ENCODE measurements at regions not wholly inside any gene's neighbourhood (a gene's known extent, or its start where the extent isn't known, plus 50 kb on each side); places are given as distances from the start of the nearest gene placed in this dataset.

DNA sequence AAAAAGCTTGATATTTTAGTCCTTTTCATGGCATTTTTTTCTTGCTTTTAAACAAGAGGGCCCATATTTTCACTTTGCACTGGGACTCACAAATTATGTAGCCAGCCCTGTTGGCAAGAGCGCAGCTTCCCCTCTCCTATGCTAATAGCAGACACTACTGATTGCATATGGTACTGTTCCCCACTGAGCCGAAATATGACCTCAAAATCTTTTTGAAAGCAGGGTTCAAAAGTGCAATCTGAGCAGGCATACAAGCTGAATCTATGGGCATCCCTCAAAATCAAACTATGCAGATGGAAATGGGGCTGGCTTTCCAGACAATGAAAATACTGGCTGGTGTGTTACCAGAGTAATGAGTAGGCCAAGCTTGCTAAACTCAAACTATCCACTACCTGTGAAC lies 225.2 kb upstream of the SETMAR start:
- DNase-seq: no peak
- H3K9ac ChIP-seq: no peak overlapping the region
- no peaks in the 10 kb centered on the region for H4K20me1 ChIP-seq (ENCODE audit: insufficient read depth)
- no peaks in the 10 kb centered on the region for H3K27me3 ChIP-seq (ENCODE audit: insufficient read depth)
- ChIA-PET CTCF (no interaction called here), POLR2A (no interaction called here)
- no peaks in the 10 kb centered on the region for H3K36me3 ChIP-seq (replicated peaks in 1 of 2; ENCODE audit: control insufficient read depth in 1 of 2, insufficient read depth in 2 of 2, low read length in 1 of 2)
- H3K4me1 ChIP-seq (ENCODE audit: control insufficient read depth in 1 of 2, insufficient read depth in 2 of 2, low read depth in 1 of 2, low read length in 1 of 2): no peaks in the 10 kb centered on the region
- 17% methylated on average over 2 of the region's 2 CpGs for WGBS (ENCODE audit: low lambda C conversion rate)
- no peaks in the 10 kb centered on the region for H3K79me2 ChIP-seq (ENCODE audit: insufficient read depth)
- no peak overlapping the region for H3K27ac ChIP-seq (ENCODE audit: low read depth in 2 of 2, low read length in 1 of 2)
- no peaks in the 10 kb centered on the region for H3F3A ChIP-seq (replicated peaks; ENCODE audit: insufficient read depth)
- no peak for TF ChIP-seq NFIC (IDR thresholded peaks at IDR 0.05; ENCODE audit: borderline replicate concordance)
- TF ChIP-seq MXI1 (IDR thresholded peaks at IDR 0.05; ENCODE audit: low read depth, low read length): no peak
- no peak for TF ChIP-seq CHD2 (IDR thresholded peaks at IDR 0.05; ENCODE audit: low read length, partially characterized antibody)
- no peaks in the 10 kb centered on the region for H3K9me2 ChIP-seq
- H2AFZ ChIP-seq (ENCODE audit: low read depth): no peak overlapping the region
- H3K4me3 ChIP-seq (ENCODE audit: low read depth in 2 of 2, low read length in 1 of 2): no peak overlapping the region
- H3K9me3 ChIP-seq: no peaks in the 10 kb centered on the region
- H3K4me2 ChIP-seq: no peak overlapping the region

DNA sequence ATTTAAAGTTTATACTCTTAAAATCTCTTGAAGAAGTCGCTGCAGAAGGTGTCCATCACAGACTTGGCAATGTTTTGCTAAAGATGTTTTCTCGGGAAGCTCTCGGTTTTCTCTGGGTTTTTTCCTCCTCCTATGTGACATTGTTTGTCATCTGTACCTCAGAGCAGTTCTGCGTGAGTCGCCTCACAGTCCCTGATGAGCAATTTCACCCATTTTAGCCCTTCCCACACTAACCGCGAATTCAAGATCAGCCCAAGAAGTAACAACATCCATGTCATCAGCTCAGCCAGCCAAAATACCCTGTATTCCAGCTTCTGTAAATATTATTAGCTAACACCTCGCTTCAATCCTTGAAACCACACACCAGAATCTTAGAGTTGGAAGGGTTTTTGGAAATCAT lies 224.3 kb upstream of the SETMAR start:
- POLR2A ChIA-PET: no interaction called here
- no peak overlapping the region for H2AFZ ChIP-seq (ENCODE audit: low read depth)
- H3F3A ChIP-seq (replicated peaks; ENCODE audit: insufficient read depth): no peaks in the 10 kb centered on the region
- no peak overlapping the region for H3K4me2 ChIP-seq
- no peak for DNase-seq
- H3K27ac ChIP-seq (ENCODE audit: low read depth in 2 of 2, low read length in 1 of 2): no peak overlapping the region
- no peaks in the 10 kb centered on the region for H3K36me3 ChIP-seq (replicated peaks in 1 of 2; ENCODE audit: control insufficient read depth in 1 of 2, insufficient read depth in 2 of 2, low read length in 1 of 2)
- H3K9me3 ChIP-seq: no peaks in the 10 kb centered on the region
- H3K9me2 ChIP-seq: no peaks in the 10 kb centered on the region
- H4K20me1 ChIP-seq (ENCODE audit: insufficient read depth): no peaks in the 10 kb centered on the region
- TF ChIP-seq RXRA (IDR thresholded peaks at IDR 0.05; ENCODE audit: borderline replicate concordance, low read depth) (no peak), TEAD4 (IDR thresholded peaks at IDR 0.05; ENCODE audit: borderline replicate concordance, insufficient read depth) (no peak), EP300 (IDR thresholded peaks at IDR 0.05; ENCODE audit: borderline replicate concordance in 1 of 2, low read depth in 1 of 2, low read length in 1 of 2) (no peak), NRF1 (IDR thresholded peaks at IDR 0.05; ENCODE audit: low read depth, low read length) (no peak), YY1 (IDR thresholded peaks at IDR 0.05; ENCODE audit: low read depth) (no peak), ELF1 (IDR thresholded peaks at IDR 0.05) (no peak), GATA2 (CRISPR knock-in tag; IDR thresholded peaks at IDR 0.05) (no peak), RAD21 (IDR thresholded peaks at IDR 0.05; ENCODE audit: low read length) (no peak)
- TF ChIP-seq, protein P1, sequence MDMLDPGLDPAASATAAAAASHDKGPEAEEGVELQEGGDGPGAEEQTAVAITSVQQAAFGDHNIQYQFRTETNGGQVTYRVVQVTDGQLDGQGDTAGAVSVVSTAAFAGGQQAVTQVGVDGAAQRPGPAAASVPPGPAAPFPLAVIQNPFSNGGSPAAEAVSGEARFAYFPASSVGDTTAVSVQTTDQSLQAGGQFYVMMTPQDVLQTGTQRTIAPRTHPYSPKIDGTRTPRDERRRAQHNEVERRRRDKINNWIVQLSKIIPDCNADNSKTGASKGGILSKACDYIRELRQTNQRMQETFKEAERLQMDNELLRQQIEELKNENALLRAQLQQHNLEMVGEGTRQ (IDR thresholded peaks at IDR 0.05; ENCODE audit: borderline replicate concordance, low read depth, low read length): no peak
- TF ChIP-seq, protein P2, sequence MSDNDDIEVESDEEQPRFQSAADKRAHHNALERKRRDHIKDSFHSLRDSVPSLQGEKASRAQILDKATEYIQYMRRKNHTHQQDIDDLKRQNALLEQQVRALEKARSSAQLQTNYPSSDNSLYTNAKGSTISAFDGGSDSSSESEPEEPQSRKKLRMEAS (IDR thresholded peaks at IDR 0.05; ENCODE audit: low read depth): no peak
- H3K9ac ChIP-seq: no peak overlapping the region
- no peak overlapping the region for H3K4me3 ChIP-seq (ENCODE audit: low read depth in 2 of 2, low read length in 1 of 2)
- no peaks in the 10 kb centered on the region for H3K27me3 ChIP-seq (ENCODE audit: insufficient read depth)
- 20% methylated on average over 8 of the region's 8 CpGs for WGBS (ENCODE audit: low lambda C conversion rate)
- CTCF ChIA-PET: interaction anchor here (0.7 kb wide), 1 partner anchor 879 kb away, joined by 3 read pairs; no protein-coding TSS in a partner anchor
- no peaks in the 10 kb centered on the region for H3K79me2 ChIP-seq (ENCODE audit: insufficient read depth)
- H3K4me1 ChIP-seq (ENCODE audit: control insufficient read depth in 1 of 2, insufficient read depth in 2 of 2, low read depth in 1 of 2, low read length in 1 of 2): no peaks in the 10 kb centered on the region
